HG02970 (cell line): ENCODE measurements at regions not wholly inside any gene's neighbourhood (a gene's known extent, or its start where the extent isn't known, plus 50 kb on each side); places are given as distances from the start of the nearest gene placed in this dataset.
"Not testable (repeated sequence)": the region's sequence is repeated elsewhere in the genome, so short reads cannot be mapped to it uniquely, and the experiment has no call there.

ENCODE experiments used
- ATAC-seq: cut with Tn5 transposase; IDR thresholded peaks from one replicate; pipeline ENCODE4 v1.9.1; 2021; ENCODE audit warnings: mild to moderate bottlenecking, moderate library complexity, moderate number of reproducible peaks; ENCODE audit not compliant: unreplicated experiment, low FRiP score

DNA sequence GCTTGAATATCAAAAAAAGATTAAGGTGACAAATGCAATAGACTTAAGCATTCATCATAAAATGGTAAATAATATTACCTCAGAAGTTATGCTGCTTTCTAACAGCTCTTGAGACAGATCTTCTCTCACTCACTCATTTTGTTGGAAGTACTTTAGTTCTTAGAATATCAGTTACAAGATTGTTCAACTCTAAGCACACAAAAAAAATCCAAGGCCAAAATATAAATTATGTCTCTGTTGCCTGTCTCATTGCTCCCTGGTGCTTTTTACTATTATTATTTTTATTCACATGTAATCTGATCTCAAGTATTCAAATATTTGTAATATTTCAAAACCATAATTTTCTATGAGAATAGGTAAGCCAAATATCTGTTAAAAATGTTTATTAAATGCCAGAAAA, 259.4 kb upstream of the HSF2 start:
- no peak for ATAC-seq

DNA sequence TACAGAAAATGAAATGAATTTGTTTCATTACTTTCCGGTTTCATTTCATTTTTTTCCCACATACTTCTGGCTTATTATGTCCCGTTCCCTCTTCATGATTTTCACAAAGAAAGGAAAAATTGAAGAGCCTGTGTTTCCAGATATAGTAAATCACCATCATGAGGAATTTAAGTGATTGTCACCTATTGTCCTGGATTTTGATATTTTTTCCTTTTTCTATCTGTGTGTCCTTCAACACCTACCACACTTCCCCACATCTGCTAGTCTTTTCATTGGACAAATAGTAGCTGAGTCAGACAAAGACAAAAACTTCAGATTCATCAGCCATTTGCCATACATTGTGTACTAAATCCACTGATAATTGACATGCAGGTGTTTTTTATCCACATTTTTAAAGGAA, 258.2 kb upstream of the HSF2 start:
- ATAC-seq: no peak

DNA sequence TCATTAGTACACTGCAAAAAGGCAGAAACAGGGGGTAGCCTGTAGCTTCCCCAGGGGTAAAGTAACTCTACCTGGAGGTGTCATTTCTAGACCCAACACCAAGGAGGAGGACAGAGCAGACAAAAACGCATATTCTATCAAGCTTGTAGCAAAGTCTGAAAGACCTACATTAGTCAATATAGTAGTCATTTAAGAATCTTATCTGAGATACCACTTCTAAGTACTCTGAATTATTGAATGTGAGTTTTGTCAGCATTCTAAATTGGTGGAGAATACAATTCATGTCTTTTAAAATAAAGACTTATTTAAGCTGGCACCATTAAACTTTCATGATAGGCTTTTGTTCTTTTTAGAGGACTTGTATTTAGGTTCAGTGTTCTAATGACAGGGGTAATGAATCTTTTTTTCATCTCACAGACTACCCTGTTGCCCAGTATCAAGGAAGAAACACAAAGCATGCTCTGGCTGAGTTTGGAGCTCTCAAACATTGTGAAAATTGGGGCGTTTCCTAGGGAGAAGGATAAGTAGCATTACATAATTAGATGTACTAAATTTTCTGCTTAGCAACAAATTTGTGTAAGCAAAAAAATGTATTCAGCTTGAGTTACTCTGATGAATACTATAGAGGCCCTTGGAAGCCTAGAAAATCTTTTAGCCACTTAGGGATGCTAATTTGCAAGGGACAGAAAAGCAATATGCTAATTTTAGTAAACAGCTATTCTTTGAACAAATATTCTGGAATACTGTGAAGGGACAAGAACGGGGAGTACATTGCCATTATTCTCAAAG, 255.4 kb upstream of the HSF2 start:
- ATAC-seq: no peak

DNA sequence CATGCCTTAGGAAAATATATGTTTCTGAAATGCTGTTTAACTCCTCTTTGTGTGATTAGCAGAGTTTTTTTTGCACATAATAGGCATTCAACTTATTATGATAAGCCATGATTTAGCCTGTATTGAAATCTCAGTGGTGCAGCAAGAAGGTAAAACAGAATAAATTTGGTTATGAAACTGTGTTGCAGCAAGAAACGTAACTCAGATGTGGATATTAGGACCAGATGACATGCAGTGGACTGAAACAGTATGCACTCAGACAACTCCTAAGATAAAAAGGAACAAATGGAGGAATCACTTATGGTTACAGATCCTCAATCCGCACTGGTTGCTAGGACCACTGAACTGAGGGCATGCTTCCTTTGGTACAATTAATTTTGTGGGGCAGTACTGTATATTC, 254.2 kb upstream of the HSF2 start:
- ATAC-seq: no peak

DNA sequence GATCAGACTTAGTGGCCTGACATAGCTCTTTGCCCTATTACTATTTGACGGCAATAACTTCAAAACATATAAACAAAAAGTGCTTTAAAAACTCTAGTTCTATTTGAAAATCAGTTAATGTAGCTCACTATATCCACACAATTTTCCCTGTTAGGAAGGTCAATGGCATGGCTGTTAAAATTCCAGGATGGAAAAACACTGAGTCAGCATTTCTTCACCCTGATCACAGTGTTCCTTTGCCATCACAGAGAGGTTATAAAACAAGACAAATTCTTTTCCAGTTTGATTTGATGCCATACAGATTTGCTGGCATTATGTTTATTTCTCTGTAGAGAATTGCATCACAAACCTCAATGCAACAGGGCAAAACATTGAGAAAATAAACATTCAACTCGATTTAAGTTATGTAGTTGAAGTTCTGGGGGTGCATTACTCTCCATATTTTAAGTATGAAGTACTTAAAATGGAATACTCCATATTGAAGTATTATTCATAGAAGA, 253.7 kb upstream of the HSF2 start:
- ATAC-seq: no peak

DNA sequence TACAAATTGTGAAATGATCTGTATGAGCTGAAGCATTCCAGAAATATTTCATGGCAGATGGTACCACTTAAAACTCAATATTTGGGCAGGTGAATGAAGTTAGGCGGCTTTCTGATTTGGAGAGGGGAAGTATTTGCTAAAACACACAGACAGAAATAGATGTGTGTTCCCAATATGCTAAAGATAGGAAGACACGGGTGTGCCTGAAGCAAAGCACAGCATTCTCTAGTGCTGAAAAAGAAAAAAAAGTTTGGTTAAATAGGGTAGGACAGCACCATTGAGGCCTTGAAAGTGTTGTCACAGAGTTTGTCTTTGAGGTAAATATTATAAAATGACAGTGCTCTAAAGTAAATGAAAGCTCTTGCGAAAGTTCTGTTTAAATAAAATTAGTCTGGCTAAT, 252.2 kb upstream of the HSF2 start:
- ATAC-seq: no peak

DNA sequence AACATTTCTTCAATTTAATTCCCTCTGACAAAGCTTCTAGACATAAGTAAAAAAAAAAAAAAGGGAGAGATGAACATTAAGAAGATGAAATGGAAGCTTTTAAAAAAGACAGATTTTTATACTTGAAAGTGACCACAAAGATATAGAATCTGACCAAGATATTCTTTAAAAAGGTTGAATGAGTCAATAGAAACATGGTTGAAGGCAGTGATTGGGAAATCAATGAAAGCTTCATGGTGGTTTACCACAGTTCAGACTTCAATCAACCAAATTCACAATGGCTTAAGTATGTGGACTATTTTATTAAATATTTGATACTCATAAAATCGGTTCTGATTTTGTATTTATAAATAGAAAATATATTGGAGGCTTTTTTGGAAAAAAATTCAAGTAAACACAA, 248.4 kb upstream of the HSF2 start:
- no peak for ATAC-seq

DNA sequence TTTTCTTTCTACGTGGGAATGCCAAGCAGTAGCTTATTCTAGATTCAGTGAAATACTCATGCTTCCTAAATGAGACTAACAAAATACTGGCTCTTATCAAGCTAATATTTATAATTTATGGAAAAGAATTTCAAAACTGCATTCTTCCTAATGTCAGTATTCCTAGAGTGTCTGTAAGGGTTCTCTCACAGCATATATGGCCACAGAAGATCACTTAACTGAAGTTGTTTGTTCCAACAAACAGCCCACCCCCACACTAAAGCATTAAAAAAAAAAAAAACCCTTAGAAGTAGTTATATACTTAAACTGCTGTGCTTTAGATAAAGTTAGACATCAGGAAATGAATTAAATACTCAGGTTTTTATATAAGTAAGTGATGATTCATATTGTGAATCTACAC, 247.7 kb upstream of the HSF2 start:
- no peak for ATAC-seq

DNA sequence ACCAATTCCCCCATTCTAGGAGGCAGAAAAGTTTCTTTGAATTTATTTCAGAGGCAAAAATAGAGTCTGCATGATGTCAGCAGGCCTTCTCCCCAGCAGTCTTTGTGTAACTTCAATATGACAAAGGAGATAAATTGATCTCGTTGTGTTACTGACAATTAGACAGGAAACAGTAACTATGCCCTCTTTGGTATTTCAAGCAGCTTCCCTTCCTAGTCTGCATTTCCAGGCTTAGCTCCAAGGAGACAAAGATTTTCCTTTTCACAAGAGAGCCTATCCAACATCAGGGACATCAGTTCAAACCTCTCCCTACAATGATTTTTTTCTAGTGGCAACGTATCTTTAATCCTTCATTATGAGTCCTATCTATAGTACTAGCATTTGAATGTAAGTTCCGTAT, 245.9 kb upstream of the HSF2 start:
- ATAC-seq: no peak

DNA sequence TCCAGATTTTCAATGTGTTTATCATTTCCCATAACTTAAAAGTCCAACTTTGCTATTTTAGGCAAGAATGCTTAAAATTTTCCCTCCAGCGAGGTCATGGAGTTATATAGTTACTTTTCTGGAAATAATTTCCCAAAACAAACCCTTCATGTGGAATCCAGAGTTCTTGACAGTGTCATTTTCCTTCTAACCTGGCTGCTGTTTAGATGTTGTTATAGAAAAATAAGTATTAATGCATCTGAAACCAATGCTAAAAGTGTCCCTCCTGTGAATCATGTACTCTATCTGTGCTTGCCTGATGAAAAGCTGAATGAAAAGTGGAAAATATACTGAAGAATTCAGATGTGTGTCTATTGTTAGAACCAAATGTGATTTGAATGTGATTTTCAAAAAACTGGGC, 245.3 kb upstream of the HSF2 start:
- no peak for ATAC-seq

DNA sequence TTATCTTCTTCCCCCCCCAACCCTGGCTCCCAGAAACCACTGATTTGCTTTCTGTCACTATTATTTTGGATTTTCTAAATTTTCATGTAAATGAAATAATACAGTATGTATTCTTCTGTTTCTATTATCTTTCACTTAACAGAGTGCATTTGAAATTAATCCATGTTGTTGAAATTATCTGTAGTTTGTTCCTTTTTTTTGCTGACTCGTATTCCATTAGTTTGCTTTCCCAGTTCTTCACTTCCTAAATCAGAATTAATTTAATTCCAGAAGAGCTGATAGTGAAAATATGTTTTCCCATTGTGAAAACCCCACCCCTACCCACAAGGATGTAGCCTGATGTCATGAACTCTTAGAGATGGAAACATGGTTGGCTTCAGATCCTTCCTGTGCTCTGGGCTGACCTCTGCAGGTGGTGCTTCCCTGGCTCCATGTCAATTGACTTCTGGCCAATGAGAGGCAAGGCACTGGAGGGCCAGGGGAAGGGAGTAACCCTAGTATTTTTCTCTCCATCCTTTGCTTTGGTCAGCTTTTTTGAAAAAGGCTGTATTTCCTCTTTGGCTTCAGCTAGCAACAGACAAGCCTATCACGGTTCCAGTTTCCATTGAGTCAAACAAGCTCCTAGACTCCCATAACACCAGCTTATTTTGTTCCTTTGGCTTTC, 244.4 kb upstream of the HSF2 start:
- no peak for ATAC-seq

DNA sequence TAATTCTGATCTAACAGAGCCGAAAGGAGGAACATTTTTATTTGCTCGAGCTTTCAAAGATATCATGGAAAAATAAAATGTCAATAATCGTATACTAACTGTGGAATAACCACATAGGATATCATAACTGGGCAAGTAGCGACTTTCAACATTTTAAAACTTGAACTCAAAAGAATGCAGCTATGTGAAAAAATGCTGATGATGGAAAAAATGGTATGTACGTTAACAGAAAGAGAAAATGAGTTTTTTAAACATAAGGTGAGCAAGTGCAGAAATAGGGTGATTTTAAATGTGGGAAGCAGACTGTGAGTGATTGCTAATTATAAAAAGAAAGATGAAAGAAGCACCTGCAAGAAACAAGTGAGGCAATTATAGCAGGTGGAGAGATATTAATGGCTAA, 238.3 kb upstream of the HSF2 start:
- no peak for ATAC-seq

DNA sequence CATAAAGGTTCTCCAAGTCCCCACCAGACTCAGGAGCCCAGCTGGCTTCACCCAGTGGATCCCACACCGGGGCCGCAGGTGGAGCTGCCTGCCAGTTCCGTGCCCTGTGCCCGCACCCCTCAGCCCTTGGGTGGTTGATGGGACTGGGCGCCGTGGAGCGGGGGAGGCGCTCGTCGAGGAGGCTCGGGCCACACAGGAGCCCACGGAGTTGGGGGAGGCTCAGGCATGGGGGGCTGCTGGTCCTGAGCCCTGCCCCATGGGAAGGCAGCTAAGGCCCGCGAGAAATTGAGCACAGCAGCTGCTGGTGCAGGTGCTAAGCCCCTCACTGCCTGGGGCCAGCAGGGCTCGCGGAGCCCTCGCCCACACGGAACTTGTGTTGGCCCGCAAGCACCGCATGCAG, 234.4 kb upstream of the HSF2 start:
- no peak for ATAC-seq

DNA sequence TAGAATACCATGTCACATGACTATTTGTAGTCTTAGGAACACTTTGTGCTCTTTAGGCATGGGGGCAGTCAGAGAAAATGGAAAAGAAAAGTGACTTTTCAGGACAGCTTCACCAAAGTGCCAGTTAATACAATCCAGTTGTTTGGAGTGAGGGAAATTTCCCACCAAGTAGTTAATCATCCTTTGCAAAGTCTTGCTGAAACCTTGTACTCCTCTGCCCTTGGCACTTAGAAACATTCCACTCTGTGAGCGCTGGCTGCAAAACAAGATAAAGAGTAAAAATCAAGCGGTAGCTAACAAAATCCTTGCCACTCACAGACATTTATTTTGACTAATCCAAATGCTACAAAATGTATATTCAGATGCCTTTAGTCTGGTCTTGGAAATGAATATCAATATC, 229.2 kb upstream of the HSF2 start:
- ATAC-seq: no peak

DNA sequence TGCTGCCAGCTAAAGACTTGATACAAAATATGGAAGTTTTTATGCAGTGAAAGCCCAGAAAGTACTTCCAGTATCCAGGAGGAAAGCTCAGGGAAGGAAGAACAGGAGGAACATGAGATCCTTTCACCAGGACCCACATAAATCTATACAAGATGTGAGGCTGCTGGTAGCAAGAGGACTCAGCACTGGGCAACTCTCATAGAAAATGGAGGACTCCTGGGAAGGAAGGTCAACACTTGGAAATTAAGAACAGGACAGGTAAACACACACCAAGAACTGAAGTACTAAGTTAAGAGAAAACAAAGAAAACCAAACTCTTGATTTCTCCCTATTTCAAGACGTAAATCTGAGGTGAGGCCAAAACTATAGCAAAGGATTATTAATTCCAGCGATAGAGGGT, 220.5 kb upstream of the HSF2 start:
- no peak for ATAC-seq

DNA sequence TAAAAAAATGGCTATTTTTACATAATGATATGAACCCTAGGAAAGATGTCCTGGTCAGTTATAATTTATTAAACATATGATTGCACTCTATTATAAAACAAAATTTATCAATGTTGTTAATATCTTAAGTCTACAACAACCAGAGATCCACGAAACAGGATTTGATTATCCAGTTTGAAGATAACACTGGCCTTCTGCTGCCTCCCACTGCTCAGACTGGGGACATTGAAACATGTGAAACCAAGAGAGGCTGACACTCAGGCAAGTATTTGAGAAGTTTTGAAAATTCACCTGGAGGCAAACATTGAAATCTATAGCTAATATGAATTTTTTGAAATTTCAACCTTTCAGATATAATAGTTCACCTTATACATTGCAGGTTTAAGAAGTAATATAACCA, 219.3 kb upstream of the HSF2 start:
- ATAC-seq: no peak

DNA sequence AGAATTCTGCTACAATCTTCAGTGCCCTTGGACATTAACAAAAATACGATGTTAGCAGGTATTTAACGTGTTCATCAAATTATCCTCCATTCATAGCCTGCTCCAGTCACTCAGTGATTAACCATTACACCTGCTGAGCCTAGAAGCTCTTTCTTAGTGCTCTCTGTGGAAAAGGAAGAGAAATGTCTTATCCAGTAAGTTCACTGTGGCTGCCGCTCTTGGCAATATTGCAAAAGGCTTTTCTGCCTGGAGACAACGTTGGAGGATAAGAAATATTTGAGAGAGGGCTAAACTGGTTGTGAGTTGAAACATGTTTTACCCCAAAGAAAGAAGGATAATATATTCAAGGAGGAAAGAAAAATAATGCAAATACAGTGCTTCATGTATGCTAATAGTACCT, 217.4 kb upstream of the HSF2 start:
- no peak for ATAC-seq

DNA sequence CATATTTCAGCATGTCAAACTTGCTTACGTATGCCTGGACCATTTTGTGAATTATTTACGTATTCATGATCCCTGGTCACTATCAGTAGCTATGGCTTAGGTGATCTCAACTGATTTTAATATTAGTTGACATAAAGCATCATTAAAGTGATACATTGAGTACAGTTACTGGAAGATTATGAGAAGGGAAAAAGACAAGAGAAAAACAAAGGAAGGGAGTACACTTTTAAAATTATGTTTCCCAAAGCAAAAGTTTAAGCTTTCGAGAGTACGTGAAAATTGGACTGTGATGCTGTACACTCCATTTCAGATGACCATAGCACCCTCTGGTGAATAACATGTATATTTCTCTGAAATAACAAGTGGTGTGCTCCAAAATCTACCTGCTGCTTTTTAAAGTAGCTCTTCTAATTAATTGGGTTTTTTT, 215.0 kb upstream of the HSF2 start:
- ATAC-seq: no peak

DNA sequence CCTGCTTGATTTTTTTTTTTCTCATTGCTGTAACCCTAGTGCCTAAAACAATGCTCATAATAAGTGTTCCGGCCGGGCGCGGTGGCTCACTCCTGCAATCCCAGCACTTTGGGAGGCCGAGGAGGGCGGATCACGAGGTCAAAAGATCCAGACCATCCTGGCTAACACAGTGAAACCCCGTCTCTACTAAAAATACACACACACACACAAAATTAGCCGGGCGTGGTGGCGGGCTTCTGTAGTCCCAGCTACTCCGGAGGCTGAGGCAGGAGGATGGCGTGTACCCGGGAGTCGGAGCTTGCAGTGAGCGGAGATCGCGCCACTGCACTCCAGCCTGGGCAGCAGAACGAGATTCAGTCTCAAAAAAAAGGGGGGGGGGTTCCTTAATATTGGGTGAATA, 214.0 kb upstream of the HSF2 start:
- ATAC-seq: not testable (repeated sequence)

DNA sequence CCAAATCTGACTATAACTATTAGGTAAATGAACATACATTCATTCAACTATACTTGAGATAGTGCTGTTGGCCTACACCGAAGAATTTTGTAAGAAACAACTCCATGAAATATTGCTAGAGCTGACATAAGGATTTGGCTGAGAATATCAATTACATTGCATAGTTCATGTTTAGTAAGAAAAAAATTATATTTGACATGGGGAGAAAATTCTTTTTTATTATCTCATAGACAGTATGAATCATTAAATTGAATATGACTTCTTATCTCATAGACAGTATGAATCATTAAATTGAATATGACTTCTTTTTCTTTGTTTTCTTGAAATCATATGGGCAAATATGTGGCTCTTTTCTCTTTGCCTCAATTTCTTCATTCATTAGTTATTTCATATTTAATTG, 212.3 kb upstream of the HSF2 start:
- ATAC-seq: no peak

DNA sequence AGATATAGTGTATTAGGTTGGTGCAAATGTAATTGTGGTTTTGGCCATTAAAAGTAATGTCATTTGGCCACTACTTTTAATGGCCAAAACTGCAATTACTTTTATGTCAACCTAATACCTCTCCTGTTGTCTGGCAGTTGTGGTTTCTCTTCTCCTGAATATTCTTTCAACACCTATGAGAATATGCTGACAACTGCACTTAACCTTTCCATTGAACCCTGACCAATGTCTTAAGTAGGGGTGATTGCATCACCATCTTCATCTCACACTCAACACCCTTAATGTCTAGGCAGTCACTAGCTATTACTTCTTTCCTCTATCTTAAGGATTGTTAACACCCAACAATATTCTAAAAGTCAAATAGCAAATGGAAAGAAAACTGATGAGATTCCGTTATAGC, 200.5 kb upstream of the HSF2 start:
- no peak for ATAC-seq

DNA sequence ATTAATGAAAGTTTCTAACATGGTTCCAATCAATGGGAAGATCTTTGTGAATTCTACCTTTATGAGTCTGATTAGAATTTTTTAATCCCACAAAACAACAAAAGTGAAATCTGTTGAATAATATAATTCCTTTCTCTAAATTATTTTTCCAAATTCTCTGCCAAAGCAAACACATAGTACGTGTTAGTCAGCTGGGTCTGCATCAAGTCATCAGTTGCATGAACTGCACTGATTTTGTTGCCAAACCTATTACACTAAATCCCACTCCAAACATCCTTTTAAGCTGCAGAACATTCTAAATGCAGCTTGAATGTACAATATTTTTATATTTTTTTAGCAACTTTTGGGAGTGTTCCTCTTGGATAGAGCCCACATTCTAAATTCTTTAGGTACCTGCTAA, 199.0 kb upstream of the HSF2 start:
- no peak for ATAC-seq
